HCT116 (cell line): ENCODE measurements at regions not wholly inside any gene's neighbourhood (a gene's known extent, or its start where the extent isn't known, plus 50 kb on each side); places are given as distances from the start of the nearest gene placed in this dataset.

Experiments
- ATAC-seq: fragments of 200-7000 bp; cut with Tn5 transposase; 2 replicates; pipeline ENCODE4 v1.9.1; 2020; ENCODE audit warnings: mild to moderate bottlenecking, moderate library complexity
- BruUV-seq: library from RNA; stranded (reverse); fragments of 400-500 nt; replicated peaks from 2 replicates; lab custom pipeline; 2021; lab: Mats Ljungman, UMichigan
- CTCF ChIA-PET: fragments of 300-600 bp; sonication (Branson Sonifier 250); formaldehyde crosslinking; loops from one replicate; lab custom pipeline; 2021; ENCODE audit warnings: antibody characterized with exemption; lab: Charles Lee
- POLR2A ChIA-PET: fragments of 300-600, 350-600 bp; sonication (Branson Sonifier 250); formaldehyde crosslinking; loops from one replicate; lab custom pipeline; 2021; ENCODE audit warnings: antibody characterized with exemption; lab: Charles Lee
- RAD21 ChIA-PET, 2 experiments: fragments of 300-600 bp; sonication (Branson Sonifier 250); formaldehyde crosslinking; loops; one replicate each; lab custom pipeline; 2023; ENCODE audit warnings: low total read pairs in 2 of 2; ENCODE audit not compliant: uncharacterized antibody in 2 of 2, unreplicated experiment in 2 of 2, low non-redundant PET in 1 of 2; lab: Charles Lee
- DNase-seq: peaks from one replicate; pipeline ENCODE4 v3.0.0-alpha.2; 2010; ENCODE audit warnings: low read depth, low spot score
- H2AFZ ChIP-seq: fragments of 200-600 bp; shearing (Covaris generic), sonication (generic); 2 replicates; pipeline ENCODE4 v1.6.1; 2017; ENCODE audit warnings: low read depth, mixed run types, mixed read lengths, antibody characterized with exemption, low read length; ENCODE audit not compliant: poor library complexity, severe bottlenecking
- H3K27ac ChIP-seq: 2 replicates; pipeline ENCODE4 v1.5.1; 2012; ENCODE audit warnings: low read depth, low read length
- H3K27me3 ChIP-seq: fragments of 200-600 bp; sonication (generic); 2 replicates; pipeline ENCODE4 v1.6.1; 2016; ENCODE audit warnings: mixed run types, low read length, mixed read lengths; ENCODE audit not compliant: insufficient read depth
- H3K36me3 ChIP-seq, 2 experiments: fragments of 200-500 bp in 1 of 2; fragments of 200-600 bp in 1 of 2; sonication (Bioruptor generic) in 1 of 2; sonication (generic) in 1 of 2; 2 replicates each; pipeline versions ENCODE4 v1.5.1 to v1.6.1; 2014 to 2016; ENCODE audit warnings: low read length in 2 of 2, inconsistent platforms in 1 of 2, mixed read lengths in 1 of 2, mixed run types in 1 of 2; ENCODE audit not compliant: insufficient read depth in 2 of 2, control insufficient read depth in 1 of 2
- H3K4me1 ChIP-seq, 2 experiments: fragments of 200-600 bp in 1 of 2; sonication (generic) in 1 of 2; 2 replicates each; pipeline versions ENCODE4 v1.5.1 to v1.6.1; 2012 to 2017; ENCODE audit warnings: low read length in 2 of 2, inconsistent platforms in 1 of 2, mild to moderate bottlenecking in 1 of 2, mixed read lengths in 1 of 2, mixed run types in 1 of 2, moderate library complexity in 1 of 2; ENCODE audit not compliant: insufficient read depth in 2 of 2, control insufficient read depth in 1 of 2
- H3K4me2 ChIP-seq: fragments of 200-600 bp; sonication (generic); 2 replicates; pipeline ENCODE4 v1.6.1; 2017; ENCODE audit warnings: mixed run types, low read length, mixed read lengths
- H3K4me3 ChIP-seq, 2 experiments: fragments of 200-600 bp in 1 of 2; sonication (generic) in 1 of 2; replicated peaks in 1 of 2; 2 replicates each; pipeline ENCODE4 v1.5.1; 2011 to 2016; ENCODE audit warnings: low read length in 2 of 2, control low read depth in 1 of 2, low read depth in 1 of 2, mild to moderate bottlenecking in 1 of 2, mixed read lengths in 1 of 2, mixed run types in 1 of 2
- H3K79me2 ChIP-seq: fragments of 200-600 bp; sonication (generic); 2 replicates; pipeline ENCODE4 v1.6.1; 2017; ENCODE audit warnings: mild to moderate bottlenecking, mixed run types, low read length, moderate library complexity, mixed read lengths; ENCODE audit not compliant: insufficient read depth
- H3K9ac ChIP-seq: fragments of 200-600 bp; sonication (generic); 2 replicates; pipeline ENCODE4 v1.6.1; 2016; ENCODE audit warnings: low read length, mixed read lengths
- H3K9me2 ChIP-seq: fragments of 200-600 bp; sonication (generic), shearing (Covaris generic); 2 replicates; pipeline ENCODE4 v1.6.1; 2017; ENCODE audit warnings: mixed run types, mild to moderate bottlenecking, moderate library complexity; ENCODE audit not compliant: insufficient read depth
- H3K9me3 ChIP-seq, 2 experiments: fragments of 200-500 bp in 1 of 2; fragments of 200-600 bp in 1 of 2; sonication (Bioruptor generic) in 1 of 2; sonication (generic) in 1 of 2; 2 replicates each; pipeline ENCODE4 v1.6.1; 2014 to 2017; ENCODE audit warnings: low read length in 2 of 2, mixed read lengths in 2 of 2, inconsistent platforms in 1 of 2, low read depth in 1 of 2, mild to moderate bottlenecking in 1 of 2, mixed run types in 1 of 2, moderate library complexity in 1 of 2; ENCODE audit not compliant: control insufficient read depth in 1 of 2, insufficient read depth in 1 of 2
- H4K20me1 ChIP-seq: fragments of 200-600 bp; sonication (generic), shearing (Covaris generic); 2 replicates; pipeline ENCODE4 v1.6.1; 2017; ENCODE audit warnings: mixed run types, mild to moderate bottlenecking, moderate library complexity; ENCODE audit not compliant: insufficient read depth
- CEBPB ChIP-seq: IDR thresholded peaks from 2 replicates; pipeline ENCODE4 v1.6.1; 2012; ENCODE audit warnings: low read depth
- CTCF ChIP-seq, 3 experiments: fragments of 200-600 bp in 1 of 3; sonication (generic) in 1 of 3; IDR thresholded peaks in 2 of 3; conservative IDR thresholded peaks in 1 of 3; 2 replicates each; pipeline ENCODE4 v1.5.1; 2012 to 2017; ENCODE audit warnings: low read depth in 2 of 3, low read length in 2 of 3, antibody characterized with exemption in 1 of 3, borderline replicate concordance in 1 of 3, control low read depth in 1 of 3, mild to moderate bottlenecking in 1 of 3, mixed read lengths in 1 of 3, mixed run types in 1 of 3, moderate library complexity in 1 of 3; ENCODE audit not compliant: insufficient read depth in 1 of 3
- EGR1 ChIP-seq: IDR thresholded peaks from 2 replicates; pipeline ENCODE4 v1.6.1; 2012; ENCODE audit warnings: low read depth
- FOSL1 ChIP-seq: IDR thresholded peaks from 2 replicates; pipeline ENCODE4 v1.6.1; 2012; ENCODE audit warnings: low read depth
- RAD21 ChIP-seq: IDR thresholded peaks from 2 replicates; pipeline ENCODE4 v1.6.1; 2012; ENCODE audit warnings: low read depth, mild to moderate bottlenecking
- REST ChIP-seq: IDR thresholded peaks from 2 replicates; pipeline ENCODE4 v1.6.1; 2012; ENCODE audit warnings: low read depth
- SP1 ChIP-seq: IDR thresholded peaks from 2 replicates; pipeline ENCODE4 v1.6.1; 2012; ENCODE audit warnings: low read depth
- intact Hi-C: fragments of 100-400 bp; cut with micrococcal nuclease; formaldehyde crosslinking; loops from 2 replicates; pipeline ENCODE4 v1.10.0; 2022

- DNase-seq (peak; percentile 10), ATAC-seq (peak; percentile 83)
- no peak overlapping the region for H3K27ac ChIP-seq
- no peaks in the 10 kb centered on the region for H4K20me1 ChIP-seq
- no peaks in the 10 kb centered on the region for H3K36me3 ChIP-seq
- no peak overlapping the region for H3K9ac ChIP-seq
- CTCF ChIA-PET = interaction anchor here (1.1 kb wide), 2 partner anchors 307 to 518 kb away, joined by 3 read pairs; no protein-coding TSS in a partner anchor
- RAD21 ChIA-PET = no interaction called here
- H3K4me1 ChIP-seq = no peaks in the 10 kb centered on the region
- H3K4me3 ChIP-seq = no peak overlapping the region
- no peak overlapping the region for H2AFZ ChIP-seq
- no peaks in the 10 kb centered on the region for H3K9me3 ChIP-seq
- POLR2A ChIA-PET = no interaction called here
- intact Hi-C loops = loop anchor here (1.0 to 10.0 kb wide), 2 partner anchors 271 to 514 kb away; no protein-coding TSS in a partner anchor
- no peaks in the 10 kb centered on the region for H3K9me2 ChIP-seq
- H3K27me3 ChIP-seq = no peaks in the 10 kb centered on the region
- TF ChIP-seq CTCF (IDR thresholded peaks at IDR 0.05 in 2 of 3, conservative IDR thresholded peaks at IDR 0.05 in 1 of 3; ENCODE audit: borderline replicate concordance in 1 of 3, insufficient read depth in 1 of 3, low read depth in 2 of 3, low read length in 2 of 3) (peak; percentile 21 to 51 (median 49); a peak in 5 of 6 replicates), REST (no peak), SP1 (no peak), EGR1 (no peak), RAD21 (peak; percentile 63), CEBPB (no peak), FOSL1 (no peak)
- H3K4me2 ChIP-seq = no peak overlapping the region
- no peaks in the 10 kb centered on the region for H3K79me2 ChIP-seq
- BruUV-seq = no TSS peak
These were observed 260.9 kb downstream of the GLUD2 start for GRCh38 chrX:121308276-121308805.
